A549 (cell line): ENCODE measurements at regions not wholly inside any gene's neighbourhood (a gene's known extent, or its start where the extent isn't known, plus 50 kb on each side); places are given as distances from the start of the nearest gene placed in this dataset.

Experiments used
- ATAC-seq, 2 experiments: fragments of 200-7000 bp in 1 of 2; fragments of >200 bp in 1 of 2; cut with Nextera tagmentation in 1 of 2; cut with Tn5 transposase in 1 of 2; 3 replicates each; pipeline versions ENCODE4 v1.8.0 to v1.9.1; 2018 to 2020; ENCODE audit warnings: mild to moderate bottlenecking in 1 of 2, moderate library complexity in 1 of 2
- CTCF ChIA-PET: fragments of 300-600 bp; sonication (Branson Sonifier 250); formaldehyde crosslinking; extraction: SDS; loops from one replicate; lab custom pipeline; 2021; ENCODE audit warnings: antibody characterized with exemption, inconsistent platforms; lab: Yijun Ruan, JAX
- POLR2A ChIA-PET: fragments of 350-600 bp; formaldehyde crosslinking; extraction: SDS; loops from one replicate; lab custom pipeline; 2021; ENCODE audit warnings: antibody characterized with exemption, inconsistent platforms; lab: Yijun Ruan, JAX
- DNase-seq, 2 experiments: peaks; one replicate each; pipeline versions ENCODE4 v3.0.0 to v3.0.0-alpha.2; 2011 to 2016; ENCODE audit warnings: low read depth in 1 of 2, low spot score in 1 of 2
- FAIRE-seq: peaks from 2 replicates; lab custom pipeline; 2011; peaks lifted over from hg19 to GRCh38; lab: Jason Lieb, UNC
- H3K27ac ChIP-seq, 2 experiments: fragments of >200 bp; sonication (Bioruptor Twin); formaldehyde crosslinking; 3 replicates each; pipeline ENCODE4 v1.5.1; 2016 to 2017
- H3K4me1 ChIP-seq: fragments of >200 bp; sonication (Bioruptor Twin); formaldehyde crosslinking; 3 replicates; pipeline ENCODE4 v1.6.1; 2016
- H3K4me2 ChIP-seq: fragments of >200 bp; sonication (Bioruptor Twin); formaldehyde crosslinking; 3 replicates; pipeline ENCODE4 v1.6.1; 2016
- H3K4me3 ChIP-seq: fragments of >200 bp; sonication (Bioruptor Twin); formaldehyde crosslinking; 3 replicates; pipeline ENCODE4 v1.5.1; 2016
- H3K9me3 ChIP-seq: fragments of >200 bp; sonication (Bioruptor Twin); formaldehyde crosslinking; 3 replicates; pipeline ENCODE4 v1.6.1; 2016
- CBX2 ChIP-seq: fragments of 200-600 bp; sonication (generic); IDR thresholded peaks from 2 replicates; pipeline ENCODE4 v1.6.1; 2016; ENCODE audit warnings: low read depth, mild to moderate bottlenecking, borderline replicate concordance
- CEBPB ChIP-seq, 2 experiments: fragments of >200 bp in 1 of 2; sonication (Bioruptor Twin) in 1 of 2; formaldehyde crosslinking in 1 of 2; IDR thresholded peaks; 2 replicates each; pipeline ENCODE4 v1.6.1; 2012 to 2016
- CHD4 ChIP-seq: fragments of 200-600 bp; sonication (generic); IDR thresholded peaks from 2 replicates; pipeline ENCODE4 v1.6.1; 2016; ENCODE audit warnings: antibody characterized with exemption, mild to moderate bottlenecking, borderline replicate concordance
- EHMT2 ChIP-seq: fragments of 200-600 bp; sonication (generic); IDR thresholded peaks from 2 replicates; pipeline ENCODE4 v1.6.1; 2016; ENCODE audit warnings: antibody characterized with exemption, low read depth, mild to moderate bottlenecking, moderate library complexity
- EP300 ChIP-seq, 2 experiments: fragments of >200 bp; sonication (Bioruptor Twin); formaldehyde crosslinking; IDR thresholded peaks; 2 replicates in 1 of 2; 3 replicates in 1 of 2; pipeline ENCODE4 v1.6.1; 2016 to 2017
- ESRRA ChIP-seq: fragments of 150-350 bp; IDR thresholded peaks from 2 replicates; pipeline ENCODE4 v1.6.1; 2014; ENCODE audit warnings: mild to moderate bottlenecking, low read length, borderline replicate concordance
- FOXS1 ChIP-seq: fragments of 250-450 bp; sonication (Bioruptor Pico); IDR thresholded peaks from 2 replicates; pipeline ENCODE4 v1.5.0; 2020; ENCODE audit warnings: mild to moderate bottlenecking, moderate library complexity
- HEYL ChIP-seq: fragments of 250-450 bp; sonication (Bioruptor Pico); IDR thresholded peaks from 2 replicates; pipeline ENCODE4 v1.8.0; 2021; ENCODE audit warnings: mild to moderate bottlenecking, moderate library complexity
- HOXB13 ChIP-seq: fragments of 250-450 bp; sonication (Bioruptor Pico); IDR thresholded peaks from 2 replicates; pipeline ENCODE4 v1.5.0; 2020; ENCODE audit warnings: low read depth, mild to moderate bottlenecking, moderate library complexity
- HOXB5 ChIP-seq: fragments of 250-450 bp; sonication (Bioruptor Pico); IDR thresholded peaks from 2 replicates; pipeline ENCODE4 v1.5.0; 2020; ENCODE audit warnings: mild to moderate bottlenecking, moderate library complexity
- JUNB ChIP-seq: fragments of >200 bp; sonication (Bioruptor Twin); formaldehyde crosslinking; IDR thresholded peaks from 2 replicates; pipeline ENCODE4 v1.6.1; 2016
- MAFK ChIP-seq: fragments of 450-650 bp; IDR thresholded peaks from 2 replicates; pipeline ENCODE4 v1.6.1; 2014; ENCODE audit not compliant: partially characterized antibody
- MAZ ChIP-seq: fragments of 150-350 bp; IDR thresholded peaks from 2 replicates; pipeline ENCODE4 v1.6.1; 2014; ENCODE audit warnings: antibody characterized with exemption, low read depth, low read length, borderline replicate concordance
- MYC ChIP-seq: IDR thresholded peaks from 2 replicates; pipeline ENCODE4 v1.6.1; 2012; ENCODE audit warnings: mild to moderate bottlenecking, inconsistent platforms, low read length, improper control_type of control experiment, borderline replicate concordance
- NPAS2 ChIP-seq: fragments of 250-450 bp; sonication (Bioruptor Pico); IDR thresholded peaks from 2 replicates; pipeline ENCODE4 v1.8.0; 2022; ENCODE audit warnings: mild to moderate bottlenecking, moderate library complexity, borderline replicate concordance
- POLR2A ChIP-seq: IDR thresholded peaks from 2 replicates; pipeline ENCODE4 v1.6.1; 2012; ENCODE audit warnings: mild to moderate bottlenecking, low read length
- RARB ChIP-seq: fragments of 250-450 bp; sonication (Bioruptor Pico); IDR thresholded peaks from 2 replicates; pipeline ENCODE4 v1.8.0; 2021; ENCODE audit warnings: mild to moderate bottlenecking, moderate library complexity
- RNF2 ChIP-seq: fragments of 200-600 bp; sonication (generic); IDR thresholded peaks from 2 replicates; pipeline ENCODE4 v1.6.1; 2016; ENCODE audit warnings: low read depth, mild to moderate bottlenecking, antibody characterized with exemption, moderate library complexity, borderline replicate concordance
- SMC3 ChIP-seq: fragments of >200 bp; sonication (Bioruptor Twin); formaldehyde crosslinking; IDR thresholded peaks from 3 replicates; pipeline ENCODE4 v1.6.1; 2018; ENCODE audit warnings: inconsistent platforms
- ZC3H11A ChIP-seq: fragments of 450-650 bp; IDR thresholded peaks from 2 replicates; pipeline ENCODE4 v1.6.1; 2014; ENCODE audit warnings: antibody characterized with exemption, mild to moderate bottlenecking
- ZFP36 ChIP-seq: fragments of 450-650 bp; IDR thresholded peaks from 2 replicates; pipeline ENCODE4 v1.6.1; 2014; ENCODE audit warnings: borderline replicate concordance; ENCODE audit not compliant: partially characterized antibody
- ZNF302 ChIP-seq: fragments of 250-450 bp; sonication (Bioruptor Pico); IDR thresholded peaks from 2 replicates; pipeline ENCODE4 v1.9.0; 2021; ENCODE audit warnings: inconsistent platforms, mild to moderate bottlenecking, moderate library complexity
- ZSCAN20 ChIP-seq: fragments of 250-450 bp; sonication (Bioruptor Pico); IDR thresholded peaks from 2 replicates; pipeline ENCODE4 v1.8.0; 2022; ENCODE audit warnings: mild to moderate bottlenecking, moderate library complexity
- WGBS: methylation state at CpG from one replicate; pipeline ENCODE4 v1.1.6; 2017; ENCODE audit errors: missing lambda C conversion rate; 5-methylcytosine and 5-hydroxymethylcytosine counted together
- TF ChIP-seq, protein P1 (sequence below): fragments of 250-450 bp; sonication (Bioruptor Pico); IDR thresholded peaks from 2 replicates; pipeline ENCODE4 v1.5.0; 2020; ENCODE audit warnings: low read depth, mild to moderate bottlenecking, moderate library complexity
- TF ChIP-seq, protein P2 (sequence below): fragments of >200 bp; sonication (Bioruptor Twin); formaldehyde crosslinking; IDR thresholded peaks from 2 replicates; pipeline ENCODE4 v1.6.1; 2016
- TF ChIP-seq, protein P3 (sequence below): fragments of 450-650 bp; IDR thresholded peaks from 2 replicates; pipeline ENCODE4 v1.6.1; 2014; ENCODE audit warnings: antibody characterized with exemption

DNA sequence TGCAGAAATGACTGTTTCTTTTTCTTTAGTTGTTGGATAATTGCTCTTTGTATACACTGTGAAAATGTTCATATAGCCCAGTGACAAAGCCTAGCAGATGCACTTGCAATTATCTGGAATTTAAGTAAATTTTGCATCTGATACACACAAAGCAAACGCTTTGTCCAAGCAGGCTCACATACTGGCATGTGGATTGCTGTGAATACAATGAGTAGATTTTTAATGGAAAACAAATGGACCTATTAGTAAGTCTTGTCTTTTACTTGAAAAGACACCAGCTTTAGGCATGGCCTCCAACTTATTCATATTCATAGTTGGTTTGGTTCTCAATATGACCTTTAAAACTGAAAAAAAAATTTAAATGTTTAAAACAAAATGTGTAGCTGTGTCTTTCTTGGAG, 1299.8 kb upstream of the WWC1 start:
- TF ChIP-seq POLR2A, result no peak
- no peak for TF ChIP-seq RARB (CRISPR knock-in tag)
- TF ChIP-seq HOXB5, result no peak
- H3K4me3 ChIP-seq, result no peak overlapping the region
- ChIA-PET CTCF (no interaction called here), POLR2A (no interaction called here)
- no peaks in the 10 kb centered on the region for H3K4me1 ChIP-seq
- no peaks in the 10 kb centered on the region for H3K9me3 ChIP-seq
- WGBS, result 9% methylated on average over 1 of the region's 1 CpG
- H3K4me2 ChIP-seq, result no peak overlapping the region
- FAIRE-seq, result no peak
- DNase-seq, result no peak
- ATAC-seq, result no peak
- H3K27ac ChIP-seq, result no peak overlapping the region

DNA sequence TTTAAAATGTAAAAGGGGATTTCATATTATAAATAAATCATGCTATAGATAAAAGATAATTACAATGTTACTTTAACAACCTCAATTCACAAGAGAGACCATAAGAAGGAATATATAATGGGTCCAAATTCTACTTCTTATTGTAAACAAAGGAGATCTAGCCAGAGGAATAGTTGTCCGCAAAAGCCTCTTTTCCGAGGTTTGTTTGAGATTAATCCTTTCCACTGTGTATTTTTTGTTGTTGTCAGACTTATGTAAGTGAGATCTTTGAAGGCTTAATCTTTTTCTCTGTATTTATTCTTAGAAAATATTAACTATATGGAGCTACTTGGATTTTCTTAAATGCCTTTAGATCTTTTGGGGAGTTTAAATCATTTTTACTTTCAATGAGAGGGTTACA, 1299.3 kb upstream of the WWC1 start:
- POLR2A ChIA-PET, result no interaction called here
- H3K4me1 ChIP-seq, result no peaks in the 10 kb centered on the region
- CTCF ChIA-PET, result interaction anchor here (0.6 kb wide), 1 partner anchor 188 kb away, joined by 3 read pairs; no protein-coding TSS in a partner anchor
- H3K4me3 ChIP-seq, result no peak overlapping the region
- FAIRE-seq (no peak), DNase-seq (no peak)
- H3K27ac ChIP-seq, result no peak overlapping the region
- WGBS, result 50% methylated on average over 2 of the region's 2 CpGs
- H3K4me2 ChIP-seq, result no peak overlapping the region
- TF ChIP-seq NPAS2 (CRISPR knock-in tag), result no peak
- TF ChIP-seq ZNF302, result no peak
- TF ChIP-seq EP300 (IDR thresholded peaks at IDR 0.05), result no peak
- no peak for TF ChIP-seq ZSCAN20
- TF ChIP-seq, all 56 proteins: peak for 0
- ATAC-seq, result no peak
- no peaks in the 10 kb centered on the region for H3K9me3 ChIP-seq

DNA sequence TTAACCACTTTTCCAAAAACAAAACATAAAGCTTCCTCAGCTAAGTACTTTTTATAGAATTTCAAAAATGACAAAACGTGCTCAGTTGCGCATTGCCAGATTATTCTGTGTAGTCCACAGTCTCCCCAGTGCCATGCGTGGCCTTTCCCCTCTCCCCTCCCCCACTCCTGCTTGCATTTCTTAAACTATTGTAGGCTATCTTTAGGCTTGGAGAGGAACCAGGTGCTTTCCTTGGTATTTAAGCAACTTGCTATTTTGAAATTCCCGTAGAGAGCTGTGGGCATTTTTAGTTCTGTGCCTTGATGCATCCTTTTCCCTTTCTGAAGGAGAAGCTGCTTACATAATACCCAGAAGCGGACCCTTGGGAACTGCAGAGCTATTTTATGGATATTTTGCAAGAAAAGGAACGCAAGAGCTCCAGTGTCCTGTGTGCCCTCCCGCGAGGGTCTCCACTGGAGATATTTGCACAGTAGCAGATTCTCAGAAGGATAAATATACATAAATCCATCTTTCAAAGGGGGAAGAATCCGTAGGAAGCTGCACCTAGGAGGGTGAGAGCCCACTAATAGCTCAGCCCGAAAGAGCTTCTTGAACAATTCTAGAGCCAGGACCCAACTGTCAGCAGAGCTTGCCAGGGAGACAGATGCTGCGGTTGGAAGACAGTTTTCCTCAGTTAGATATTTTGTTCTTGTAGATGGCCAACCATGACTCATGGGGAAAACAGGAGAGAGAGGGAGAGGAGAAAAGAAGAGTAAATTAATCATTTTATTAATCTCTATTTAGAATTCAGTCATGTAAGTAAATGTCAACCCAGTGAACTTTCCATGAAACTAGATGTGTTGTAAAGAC, 1298.3 kb upstream of the WWC1 start:
- FAIRE-seq, result no peak
- no peak for DNase-seq
- Histone ChIP-seq H3K4me1 (no peaks in the 10 kb centered on the region), H3K4me3 (no peak overlapping the region), H3K9me3 (no peaks in the 10 kb centered on the region), H3K4me2 (no peak overlapping the region), H3K27ac (no peak overlapping the region)
- no peak for ATAC-seq
- ChIA-PET POLR2A (no interaction called here), CTCF (interaction anchor here (0.6 kb wide), 1 partner anchor 1718 kb away, joined by 3 read pairs; no protein-coding TSS in a partner anchor)
- WGBS, result 19% methylated on average over 11 of the region's 11 CpGs
- TF ChIP-seq HOXB5 (no peak), CHD4 (no peak), CEBPB (IDR thresholded peaks at IDR 0.05) (no peak), ZSCAN20 (no peak), FOXS1 (no peak)

DNA sequence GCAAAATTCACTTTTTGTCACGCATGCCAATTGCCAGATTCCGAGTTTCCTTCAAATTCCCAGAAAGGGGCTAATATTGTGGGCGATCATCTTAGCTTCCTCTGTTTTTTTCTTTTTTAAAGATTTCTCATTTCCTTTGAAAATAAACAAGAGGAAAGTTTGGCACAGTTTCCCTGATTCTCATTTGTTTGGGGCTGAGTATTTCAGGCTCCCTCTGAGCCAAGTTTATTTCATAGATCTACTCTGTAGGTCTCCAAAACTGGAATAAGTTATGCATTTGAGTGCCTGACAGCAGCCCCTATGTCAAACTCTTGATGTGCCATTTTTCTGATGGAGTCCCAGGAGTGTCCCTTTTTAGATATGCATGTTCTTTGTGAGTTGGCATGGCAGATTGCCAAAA, 1297.2 kb upstream of the WWC1 start:
- no peak for FAIRE-seq
- ATAC-seq, result no peak
- no peaks in the 10 kb centered on the region for H3K4me1 ChIP-seq
- no peak overlapping the region for H3K27ac ChIP-seq
- no peak overlapping the region for H3K4me2 ChIP-seq
- CTCF ChIA-PET, result no interaction called here
- no peaks in the 10 kb centered on the region for H3K9me3 ChIP-seq
- POLR2A ChIA-PET, result no interaction called here
- 8% methylated on average over 3 of the region's 3 CpGs for WGBS
- no peak for DNase-seq
- no peak for TF ChIP-seq RARB (CRISPR knock-in tag)
- no peak for TF ChIP-seq ZC3H11A
- no peak for TF ChIP-seq EP300 (IDR thresholded peaks at IDR 0.05)
- TF ChIP-seq, protein P1, sequence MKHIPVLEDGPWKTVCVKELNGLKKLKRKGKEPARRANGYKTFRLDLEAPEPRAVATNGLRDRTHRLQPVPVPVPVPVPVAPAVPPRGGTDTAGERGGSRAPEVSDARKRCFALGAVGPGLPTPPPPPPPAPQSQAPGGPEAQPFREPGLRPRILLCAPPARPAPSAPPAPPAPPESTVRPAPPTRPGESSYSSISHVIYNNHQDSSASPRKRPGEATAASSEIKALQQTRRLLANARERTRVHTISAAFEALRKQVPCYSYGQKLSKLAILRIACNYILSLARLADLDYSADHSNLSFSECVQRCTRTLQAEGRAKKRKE (CRISPR knock-in tag), result no peak
- H3K4me3 ChIP-seq, result no peak overlapping the region

DNA sequence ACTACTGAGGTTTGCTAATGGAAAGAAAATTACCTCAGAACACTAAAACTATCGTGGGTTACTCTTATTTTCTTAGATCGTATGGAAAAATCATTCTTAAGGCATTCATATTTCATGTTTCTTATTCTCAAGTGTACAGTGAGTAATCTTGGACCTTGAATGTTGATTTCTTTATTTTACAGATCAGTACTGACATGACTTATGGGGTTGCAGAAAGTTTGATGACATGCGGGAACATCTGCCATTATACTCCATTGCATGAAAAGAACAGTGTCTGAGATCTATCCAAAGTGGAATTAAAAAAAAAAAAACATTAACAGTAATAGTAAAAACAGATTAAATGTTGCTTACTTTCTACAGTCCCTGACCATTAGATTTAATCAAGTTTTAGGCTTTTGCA, 1290.2 kb upstream of the WWC1 start:
- 14% methylated on average over 3 of the region's 3 CpGs for WGBS
- TF ChIP-seq ZFP36, result no peak
- TF ChIP-seq HOXB13 (CRISPR knock-in tag), result no peak
- no peak for TF ChIP-seq MAZ
- TF ChIP-seq HEYL (CRISPR knock-in tag), result no peak
- no peak for TF ChIP-seq JUNB
- TF ChIP-seq, protein P2, sequence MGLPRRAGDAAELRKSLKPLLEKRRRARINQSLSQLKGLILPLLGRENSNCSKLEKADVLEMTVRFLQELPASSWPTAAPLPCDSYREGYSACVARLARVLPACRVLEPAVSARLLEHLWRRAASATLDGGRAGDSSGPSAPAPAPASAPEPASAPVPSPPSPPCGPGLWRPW, result no peak
- no peak for TF ChIP-seq EP300 (IDR thresholded peaks at IDR 0.05)
- TF ChIP-seq MYC, result no peak
- no peak for TF ChIP-seq ZSCAN20
- TF ChIP-seq ESRRA, result no peak
- no peak for TF ChIP-seq EHMT2
- no peak for TF ChIP-seq POLR2A
- no peak for TF ChIP-seq ZC3H11A
- no peak for TF ChIP-seq SMC3
- no peak for TF ChIP-seq RNF2
- no peak for TF ChIP-seq NPAS2 (CRISPR knock-in tag)
- TF ChIP-seq CBX2, result no peak
- TF ChIP-seq, protein P3, sequence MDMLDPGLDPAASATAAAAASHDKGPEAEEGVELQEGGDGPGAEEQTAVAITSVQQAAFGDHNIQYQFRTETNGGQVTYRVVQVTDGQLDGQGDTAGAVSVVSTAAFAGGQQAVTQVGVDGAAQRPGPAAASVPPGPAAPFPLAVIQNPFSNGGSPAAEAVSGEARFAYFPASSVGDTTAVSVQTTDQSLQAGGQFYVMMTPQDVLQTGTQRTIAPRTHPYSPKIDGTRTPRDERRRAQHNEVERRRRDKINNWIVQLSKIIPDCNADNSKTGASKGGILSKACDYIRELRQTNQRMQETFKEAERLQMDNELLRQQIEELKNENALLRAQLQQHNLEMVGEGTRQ, result no peak
- no peak for TF ChIP-seq MAFK
- TF ChIP-seq, all 56 proteins: peak for 0

More for the DNA sequence above, 1290.2 kb upstream of the WWC1 start:
- CTCF ChIA-PET, result no interaction called here
- POLR2A ChIA-PET, result no interaction called here
- ATAC-seq (no peak), DNase-seq (no peak), FAIRE-seq (no peak)
- H3K9me3 ChIP-seq, result no peaks in the 10 kb centered on the region
- no peak overlapping the region for H3K4me2 ChIP-seq
- no peaks in the 10 kb centered on the region for H3K4me1 ChIP-seq
- no peak overlapping the region for H3K27ac ChIP-seq
- no peak overlapping the region for H3K4me3 ChIP-seq
